Fibroblast of skin of right quadriceps (primary cell): ENCODE measurements at regions not wholly inside any gene's neighbourhood (a gene's known extent, or its start where the extent isn't known, plus 50 kb on each side); places are given as distances from the start of the nearest gene placed in this dataset.

ENCODE experiments used
- DNase-seq: peaks from one replicate; pipeline ENCODE4 v3.0.0-alpha.2; 2013

GRCh38 chr15:58271410-58271809 is 133.2 kb downstream of the AQP9 start:
- no peak for DNase-seq

GRCh38 chr15:58273104-58273503 is 134.9 kb downstream of the AQP9 start:
- DNase-seq: no peak

GRCh38 chr15:58274885-58275284 is 136.7 kb downstream of the AQP9 start:
- DNase-seq: no peak

- DNase-seq: no peak
These were observed 137.6 kb downstream of the AQP9 start for GRCh38 chr15:58275785-58276184.

- no peak for DNase-seq
These were observed 138.7 kb downstream of the AQP9 start for GRCh38 chr15:58276924-58277323.

GRCh38 chr15:58277333-58277732 is 139.2 kb downstream of the AQP9 start:
- no peak for DNase-seq

GRCh38 chr15:58279106-58279505 is 140.9 kb downstream of the AQP9 start:
- DNase-seq: no peak

GRCh38 chr15:58279654-58280053 is 141.5 kb downstream of the AQP9 start:
- DNase-seq: no peak

GRCh38 chr15:58282060-58282708 is 144.0 kb downstream of the AQP9 start:
- no peak for DNase-seq

- no peak for DNase-seq
These were observed 145.1 kb downstream of the AQP9 start for GRCh38 chr15:58283302-58283701.

- DNase-seq: no peak
These were observed 146.1 kb downstream of the AQP9 start for GRCh38 chr15:58284293-58284692.

- no peak for DNase-seq
These were observed 146.4 kb upstream of the LIPC start for GRCh38 chr15:58285212-58285920.

- no peak for DNase-seq
These were observed 145.9 kb upstream of the LIPC start for GRCh38 chr15:58285921-58286278.

- DNase-seq: no peak
These were observed 145.3 kb upstream of the LIPC start for GRCh38 chr15:58286523-58286922.

- no peak for DNase-seq
These were observed 143.9 kb upstream of the LIPC start for GRCh38 chr15:58287891-58288290.

GRCh38 chr15:58288592-58288991 is 143.2 kb upstream of the LIPC start:
- DNase-seq: no peak

- no peak for DNase-seq
These were observed 139.9 kb upstream of the LIPC start for GRCh38 chr15:58291848-58292247.

GRCh38 chr15:58292751-58293175 is 139.0 kb upstream of the LIPC start:
- peak; percentile 38 for DNase-seq

- DNase-seq: no peak
These were observed 137.9 kb upstream of the LIPC start for GRCh38 chr15:58293622-58294550.

- no peak for DNase-seq
These were observed 137.0 kb upstream of the LIPC start for GRCh38 chr15:58294681-58295254.

- no peak for DNase-seq
These were observed 136.1 kb upstream of the LIPC start for GRCh38 chr15:58295637-58296215.

- DNase-seq: no peak
These were observed 135.5 kb upstream of the LIPC start for GRCh38 chr15:58296276-58296675.

GRCh38 chr15:58297639-58298038 is 134.2 kb upstream of the LIPC start:
- no peak for DNase-seq
